ENCODE measurements at regions not wholly inside any gene's neighbourhood (a gene's known extent, or its start where the extent isn't known, plus 50 kb on each side); places are given as distances from the start of the nearest gene placed in this dataset.

- no peak for DNase-seq (ENCODE audit: low spot score in 2 of 2)
- no peaks in the 10 kb centered on the region for H3K4me1 ChIP-seq
- TF ChIP-seq POLR2A (IDR thresholded peaks at IDR 0.05) (no peak), POLR2AphosphoS5 (IDR thresholded peaks at IDR 0.05) (no peak)
- TF ChIP-seq, protein P1, sequence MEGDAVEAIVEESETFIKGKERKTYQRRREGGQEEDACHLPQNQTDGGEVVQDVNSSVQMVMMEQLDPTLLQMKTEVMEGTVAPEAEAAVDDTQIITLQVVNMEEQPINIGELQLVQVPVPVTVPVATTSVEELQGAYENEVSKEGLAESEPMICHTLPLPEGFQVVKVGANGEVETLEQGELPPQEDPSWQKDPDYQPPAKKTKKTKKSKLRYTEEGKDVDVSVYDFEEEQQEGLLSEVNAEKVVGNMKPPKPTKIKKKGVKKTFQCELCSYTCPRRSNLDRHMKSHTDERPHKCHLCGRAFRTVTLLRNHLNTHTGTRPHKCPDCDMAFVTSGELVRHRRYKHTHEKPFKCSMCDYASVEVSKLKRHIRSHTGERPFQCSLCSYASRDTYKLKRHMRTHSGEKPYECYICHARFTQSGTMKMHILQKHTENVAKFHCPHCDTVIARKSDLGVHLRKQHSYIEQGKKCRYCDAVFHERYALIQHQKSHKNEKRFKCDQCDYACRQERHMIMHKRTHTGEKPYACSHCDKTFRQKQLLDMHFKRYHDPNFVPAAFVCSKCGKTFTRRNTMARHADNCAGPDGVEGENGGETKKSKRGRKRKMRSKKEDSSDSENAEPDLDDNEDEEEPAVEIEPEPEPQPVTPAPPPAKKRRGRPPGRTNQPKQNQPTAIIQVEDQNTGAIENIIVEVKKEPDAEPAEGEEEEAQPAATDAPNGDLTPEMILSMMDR (IDR thresholded peaks at IDR 0.05), result no peak
- H3K4me3 ChIP-seq, result no peak overlapping the region
- no peaks in the 10 kb centered on the region for H3K9me3 ChIP-seq
- no peaks in the 10 kb centered on the region for H3K27me3 ChIP-seq
- H3K27ac ChIP-seq, result no peak overlapping the region
- H3K36me3 ChIP-seq, result no peaks in the 10 kb centered on the region
- intact Hi-C loops (cut with DNase I; ENCODE audit: low total_unique reads), result no loop called here
Observed at GRCh38 chr14:87175175-87175574, 817.8 kb downstream of the GALC start.

DNA sequence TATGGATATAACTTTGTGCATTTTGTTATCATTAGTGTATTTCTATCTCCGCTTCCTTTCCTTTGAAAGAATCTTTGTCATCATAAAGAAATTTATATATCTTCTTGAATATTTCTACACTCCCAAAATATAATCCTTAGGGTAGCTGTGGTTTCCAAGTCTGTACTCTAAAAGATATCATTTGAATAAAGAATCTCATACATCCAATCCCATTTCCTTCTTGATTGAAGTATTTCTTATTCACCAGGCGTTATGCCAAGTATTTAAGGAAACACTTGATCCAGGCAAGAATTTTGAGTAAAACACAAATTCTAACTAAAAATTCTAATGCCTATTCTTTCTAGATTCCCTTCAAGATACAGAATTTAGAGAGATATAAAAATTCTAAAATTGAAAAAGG is 821.8 kb downstream of the GALC start:
- no peak for TF ChIP-seq POLR2A (IDR thresholded peaks at IDR 0.05)
- no peak for TF ChIP-seq POLR2AphosphoS5 (IDR thresholded peaks at IDR 0.05)
- TF ChIP-seq, protein P1 (IDR thresholded peaks at IDR 0.05), result no peak
- Histone ChIP-seq H3K4me3 (no peak overlapping the region), H3K9me3 (no peaks in the 10 kb centered on the region), H3K27ac (no peak overlapping the region), H3K36me3 (no peaks in the 10 kb centered on the region), H3K4me1 (no peaks in the 10 kb centered on the region), H3K27me3 (no peaks in the 10 kb centered on the region)
- intact Hi-C loops (cut with DNase I; ENCODE audit: low total_unique reads), result no loop called here
- DNase-seq (ENCODE audit: low spot score in 2 of 2), result no peak

GRCh38 chr14:87170179-87170578 is 822.8 kb downstream of the GALC start:
- intact Hi-C loops (cut with DNase I; ENCODE audit: low total_unique reads), result no loop called here

GRCh38 chr14:87169362-87169761 is 823.6 kb downstream of the GALC start:
- no peak for DNase-seq (ENCODE audit: low spot score in 2 of 2)
- H3K27me3 ChIP-seq, result no peaks in the 10 kb centered on the region
- H3K4me1 ChIP-seq, result no peaks in the 10 kb centered on the region
- H3K9me3 ChIP-seq, result no peaks in the 10 kb centered on the region
- no peak for TF ChIP-seq POLR2AphosphoS5 (IDR thresholded peaks at IDR 0.05)
- TF ChIP-seq POLR2A (IDR thresholded peaks at IDR 0.05), result no peak
- TF ChIP-seq, protein P1 (IDR thresholded peaks at IDR 0.05), result no peak
- no peaks in the 10 kb centered on the region for H3K36me3 ChIP-seq
- H3K4me3 ChIP-seq, result no peak overlapping the region
- H3K27ac ChIP-seq, result no peak overlapping the region
- intact Hi-C loops (cut with DNase I; ENCODE audit: low total_unique reads), result no loop called here

More at GRCh38 chr14:87170179-87170578, 822.8 kb downstream of the GALC start:
- DNase-seq (ENCODE audit: low spot score in 2 of 2), result no peak
- Histone ChIP-seq H3K9me3 (no peaks in the 10 kb centered on the region), H3K4me3 (no peak overlapping the region), H3K27me3 (no peaks in the 10 kb centered on the region), H3K27ac (no peak overlapping the region), H3K4me1 (no peaks in the 10 kb centered on the region), H3K36me3 (no peaks in the 10 kb centered on the region)
- TF ChIP-seq, protein P1 (IDR thresholded peaks at IDR 0.05), result no peak
- TF ChIP-seq POLR2A (IDR thresholded peaks at IDR 0.05), result no peak
- TF ChIP-seq POLR2AphosphoS5 (IDR thresholded peaks at IDR 0.05), result no peak

- intact Hi-C loops (cut with DNase I; ENCODE audit: low total_unique reads), result no loop called here
- no peak overlapping the region for H3K4me3 ChIP-seq
- H3K9me3 ChIP-seq, result no peaks in the 10 kb centered on the region
- H3K4me1 ChIP-seq, result no peaks in the 10 kb centered on the region
- no peaks in the 10 kb centered on the region for H3K36me3 ChIP-seq
- no peak for TF ChIP-seq POLR2AphosphoS5 (IDR thresholded peaks at IDR 0.05)
- no peak for TF ChIP-seq POLR2A (IDR thresholded peaks at IDR 0.05)
- TF ChIP-seq, protein P1 (IDR thresholded peaks at IDR 0.05), result no peak
- H3K27me3 ChIP-seq, result no peaks in the 10 kb centered on the region
- DNase-seq (ENCODE audit: low spot score in 2 of 2), result no peak
- no peak overlapping the region for H3K27ac ChIP-seq
Observed at GRCh38 chr14:87161502-87161901, 831.5 kb downstream of the GALC start.

Data from breast epithelium (tissue), 4 donors.